ENCODE measurements at regions not wholly inside any gene's neighbourhood (a gene's known extent, or its start where the extent isn't known, plus 50 kb on each side); places are given as distances from the start of the nearest gene placed in this dataset.

DNA sequence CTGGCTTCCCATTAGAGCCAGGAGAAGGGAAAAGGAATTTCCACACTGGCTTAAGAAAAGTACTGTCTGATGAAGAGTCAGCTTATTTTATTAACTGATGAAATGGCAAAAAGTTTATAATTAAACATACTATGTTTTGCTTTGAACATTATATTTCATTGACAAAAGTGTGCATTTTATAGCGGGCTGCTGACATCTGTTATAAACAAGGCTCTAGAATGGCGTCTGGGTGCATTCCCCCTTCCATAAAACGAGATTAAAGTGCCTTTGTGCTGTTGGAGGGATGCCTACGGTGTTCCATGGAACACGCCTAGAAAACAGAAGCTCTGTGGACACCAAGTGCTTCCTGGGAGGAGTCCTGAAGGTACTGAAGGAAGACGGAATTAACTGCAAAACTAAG, 220.2 kb downstream of the SNX10 start:
- Mint-ChIP-seq H3K9me3 (no peaks in the 10 kb centered on the region), H3K36me3 (no peaks in the 10 kb centered on the region), H3K4me3 (no peak overlapping the region), H3K4me1 (no peaks in the 10 kb centered on the region), H3K27ac (no peak overlapping the region), H3K27me3 (peaks cover 12% of the 10 kb centered on the region)

- Mint-ChIP-seq H3K4me1 (no peaks in the 10 kb centered on the region), H3K4me3 (no peak overlapping the region), H3K27me3 (peaks cover 8% of the 10 kb centered on the region)
Observed at GRCh38 chr7:26512737-26513136, 221.1 kb downstream of the SNX10 start.

GRCh38 chr7:26513948-26514347, 222.3 kb downstream of the SNX10 start:
- H3K4me1 Mint-ChIP-seq, result no peaks in the 10 kb centered on the region
- no peak overlapping the region for H3K4me3 Mint-ChIP-seq
- H3K36me3 Mint-ChIP-seq, result no peaks in the 10 kb centered on the region
- H3K27me3 Mint-ChIP-seq, result peaks cover 6% of the 10 kb centered on the region
- H3K9me3 Mint-ChIP-seq, result no peaks in the 10 kb centered on the region
- no peak overlapping the region for H3K27ac Mint-ChIP-seq

More at GRCh38 chr7:26512737-26513136, 221.1 kb downstream of the SNX10 start:
- H3K9me3 Mint-ChIP-seq, result no peaks in the 10 kb centered on the region
- H3K27ac Mint-ChIP-seq, result peak overlapping the region; percentile 75
- no peaks in the 10 kb centered on the region for H3K36me3 Mint-ChIP-seq

DNA sequence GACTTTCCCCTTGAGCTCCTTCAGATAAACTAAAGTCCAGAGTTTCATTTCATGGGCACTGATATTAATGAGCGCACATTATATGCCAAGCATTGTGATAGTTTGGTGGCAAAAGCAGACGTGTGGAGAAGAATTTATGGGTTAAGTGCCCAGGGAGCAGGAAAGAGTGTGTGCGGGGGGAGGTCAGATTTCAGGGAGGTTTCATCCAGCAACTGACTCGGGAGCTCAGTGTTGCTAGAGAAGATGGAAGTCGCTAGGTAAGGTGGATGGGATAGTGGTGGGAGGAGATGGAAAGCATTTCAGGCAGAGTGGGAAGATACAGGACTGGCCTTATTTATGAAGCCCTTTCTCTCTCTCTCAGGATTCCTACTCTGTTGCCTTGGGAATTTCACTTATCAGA, 223.0 kb downstream of the SNX10 start:
- no peaks in the 10 kb centered on the region for H3K9me3 Mint-ChIP-seq
- no peak overlapping the region for H3K27ac Mint-ChIP-seq
- no peak overlapping the region for H3K4me3 Mint-ChIP-seq
- no peaks in the 10 kb centered on the region for H3K4me1 Mint-ChIP-seq
- no peaks in the 10 kb centered on the region for H3K36me3 Mint-ChIP-seq
- H3K27me3 Mint-ChIP-seq, result peaks cover 6% of the 10 kb centered on the region

GRCh38 chr7:26515314-26515842, 223.7 kb downstream of the SNX10 start:
- Mint-ChIP-seq H3K27me3 (peaks cover 3% of the 10 kb centered on the region), H3K27ac (no peak overlapping the region), H3K4me3 (no peak overlapping the region)

GRCh38 chr7:26520483-26520882, 228.8 kb downstream of the SNX10 start:
- H3K27ac Mint-ChIP-seq, result no peak overlapping the region
- H3K4me1 Mint-ChIP-seq, result no peaks in the 10 kb centered on the region
- peaks cover 1% of the 10 kb centered on the region for H3K27me3 Mint-ChIP-seq
- peaks cover 15% of the 10 kb centered on the region for H3K9me3 Mint-ChIP-seq
- H3K36me3 Mint-ChIP-seq, result no peaks in the 10 kb centered on the region
- no peak overlapping the region for H3K4me3 Mint-ChIP-seq

More at GRCh38 chr7:26515314-26515842, 223.7 kb downstream of the SNX10 start:
- no peaks in the 10 kb centered on the region for H3K4me1 Mint-ChIP-seq
- H3K36me3 Mint-ChIP-seq, result no peaks in the 10 kb centered on the region
- no peaks in the 10 kb centered on the region for H3K9me3 Mint-ChIP-seq

GRCh38 chr7:26522633-26523032, 231.0 kb downstream of the SNX10 start:
- H3K27me3 Mint-ChIP-seq, result peaks cover 3% of the 10 kb centered on the region
- H3K36me3 Mint-ChIP-seq, result no peaks in the 10 kb centered on the region
- peaks cover 15% of the 10 kb centered on the region for H3K9me3 Mint-ChIP-seq
- no peak overlapping the region for H3K27ac Mint-ChIP-seq
- H3K4me3 Mint-ChIP-seq, result no peak overlapping the region
- H3K4me1 Mint-ChIP-seq, result no peaks in the 10 kb centered on the region

DNA sequence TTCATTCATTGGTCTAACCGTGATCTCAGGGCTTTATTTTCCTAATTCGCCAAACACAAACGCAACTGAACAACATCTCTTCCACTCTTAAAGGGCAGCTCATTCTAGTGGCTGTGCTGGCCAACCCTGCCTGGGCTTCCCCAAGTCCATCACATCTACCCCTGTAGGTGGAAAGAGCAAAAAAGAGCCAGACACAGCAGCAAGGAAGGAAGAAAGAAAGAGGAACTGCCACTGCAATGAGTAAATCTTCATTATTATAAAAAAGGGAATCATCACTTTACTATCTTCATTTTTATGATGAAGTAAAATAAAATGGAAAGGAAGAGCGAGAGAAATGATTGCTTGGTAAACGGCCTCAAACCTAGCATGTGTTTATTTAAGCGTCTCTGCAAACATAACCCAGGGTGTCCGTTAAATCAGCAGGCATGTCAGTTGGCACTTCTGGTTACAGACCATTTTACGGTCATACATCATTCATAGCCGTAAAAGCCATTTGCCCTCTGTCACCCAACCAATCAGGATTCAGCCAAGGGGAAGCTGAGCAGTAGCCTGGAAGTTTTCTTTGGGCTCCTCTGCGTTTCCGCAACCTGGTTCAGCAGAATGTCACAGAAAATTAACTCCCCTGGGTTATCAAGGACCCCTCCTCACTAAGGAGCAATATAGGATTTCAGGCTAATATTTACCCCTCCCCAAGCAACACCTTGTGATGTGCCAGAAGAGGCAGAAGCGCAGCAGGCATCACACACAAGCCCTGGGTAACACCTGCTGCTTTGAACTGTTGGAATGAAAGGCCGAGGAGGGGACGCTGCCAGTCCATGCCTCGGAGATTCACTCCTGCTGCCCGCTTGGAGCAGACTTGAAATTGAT, 234.0 kb downstream of the SNX10 start:
- H3K9me3 Mint-ChIP-seq, result peaks cover 15% of the 10 kb centered on the region
- H3K27ac Mint-ChIP-seq, result no peak overlapping the region
- no peaks in the 10 kb centered on the region for H3K4me1 Mint-ChIP-seq
- H3K27me3 Mint-ChIP-seq, result peaks cover 9% of the 10 kb centered on the region
- no peak overlapping the region for H3K4me3 Mint-ChIP-seq
- no peaks in the 10 kb centered on the region for H3K36me3 Mint-ChIP-seq

DNA sequence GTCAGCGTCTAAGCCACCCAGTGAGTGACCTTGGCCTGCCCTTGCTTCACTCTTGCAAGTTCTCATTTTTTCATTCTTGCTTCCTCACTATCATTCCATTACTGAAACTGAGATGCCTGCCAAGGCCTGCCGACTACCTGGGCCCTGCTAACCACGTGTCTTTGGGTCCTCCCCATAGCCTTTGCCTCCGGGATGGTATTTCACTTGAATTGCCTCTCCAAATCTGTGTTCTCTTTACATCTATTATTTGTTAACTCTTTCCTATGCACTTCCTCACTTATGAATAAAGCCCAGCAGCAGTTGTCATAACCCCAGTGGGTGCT, 234.6 kb downstream of the SNX10 start:
- Mint-ChIP-seq H3K4me1 (no peaks in the 10 kb centered on the region), H3K4me3 (no peak overlapping the region), H3K36me3 (no peaks in the 10 kb centered on the region), H3K27me3 (peaks cover 8% of the 10 kb centered on the region), H3K27ac (no peak overlapping the region), H3K9me3 (peaks cover 15% of the 10 kb centered on the region)

DNA sequence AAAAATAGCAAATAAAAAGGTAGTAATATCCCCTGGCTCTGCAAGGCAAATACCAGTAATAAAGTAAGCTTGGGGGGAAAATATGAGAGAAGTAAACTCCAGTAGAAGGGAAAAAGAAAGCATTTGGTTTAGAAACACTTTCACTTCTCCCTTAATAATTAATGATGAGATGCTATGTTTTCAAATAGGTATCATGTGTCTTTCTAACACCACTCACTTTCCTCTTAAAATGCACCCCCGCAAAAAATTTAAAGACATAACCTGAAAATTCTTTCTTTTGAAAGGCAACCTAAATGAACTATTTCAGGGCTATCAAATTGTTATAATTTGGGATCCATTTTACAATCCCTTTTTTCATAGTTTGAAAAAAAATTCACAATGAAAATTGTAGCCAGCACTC, 240.3 kb downstream of the SNX10 start:
- no peaks in the 10 kb centered on the region for H3K9me3 Mint-ChIP-seq
- no peak overlapping the region for H3K27ac Mint-ChIP-seq
- H3K4me3 Mint-ChIP-seq, result no peak overlapping the region
- H3K36me3 Mint-ChIP-seq, result no peaks in the 10 kb centered on the region
- peaks cover 23% of the 10 kb centered on the region for H3K27me3 Mint-ChIP-seq
- H3K4me1 Mint-ChIP-seq, result no peaks in the 10 kb centered on the region

GRCh38 chr7:26532471-26532870, 240.8 kb downstream of the SNX10 start:
- no peaks in the 10 kb centered on the region for H3K4me1 Mint-ChIP-seq
- no peak overlapping the region for H3K27ac Mint-ChIP-seq
- no peak overlapping the region for H3K4me3 Mint-ChIP-seq
- peaks cover 27% of the 10 kb centered on the region for H3K27me3 Mint-ChIP-seq
- H3K36me3 Mint-ChIP-seq, result no peaks in the 10 kb centered on the region
- H3K9me3 Mint-ChIP-seq, result no peaks in the 10 kb centered on the region

DNA sequence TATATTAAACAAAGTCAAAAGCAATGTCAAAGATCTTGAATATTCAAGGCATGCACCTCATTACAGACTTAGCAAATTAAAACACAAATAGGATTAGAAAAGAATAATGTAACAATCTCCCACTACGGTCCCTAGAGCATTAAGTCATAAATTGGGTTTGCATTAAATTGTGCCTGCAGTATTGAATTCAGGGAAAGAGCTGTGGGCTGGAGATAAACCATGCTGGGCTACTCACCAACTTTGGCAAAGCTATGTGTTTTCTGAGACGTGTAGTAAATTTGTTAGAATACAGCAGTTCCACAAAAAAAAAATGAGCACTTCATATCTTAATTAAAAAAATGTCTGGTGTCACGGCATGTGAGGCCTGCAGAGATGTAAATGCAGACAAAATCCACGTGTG, 241.6 kb downstream of the SNX10 start:
- Mint-ChIP-seq H3K27ac (no peak overlapping the region), H3K9me3 (no peaks in the 10 kb centered on the region), H3K4me3 (no peak overlapping the region), H3K36me3 (no peaks in the 10 kb centered on the region), H3K27me3 (peaks cover 31% of the 10 kb centered on the region), H3K4me1 (no peaks in the 10 kb centered on the region)

DNA sequence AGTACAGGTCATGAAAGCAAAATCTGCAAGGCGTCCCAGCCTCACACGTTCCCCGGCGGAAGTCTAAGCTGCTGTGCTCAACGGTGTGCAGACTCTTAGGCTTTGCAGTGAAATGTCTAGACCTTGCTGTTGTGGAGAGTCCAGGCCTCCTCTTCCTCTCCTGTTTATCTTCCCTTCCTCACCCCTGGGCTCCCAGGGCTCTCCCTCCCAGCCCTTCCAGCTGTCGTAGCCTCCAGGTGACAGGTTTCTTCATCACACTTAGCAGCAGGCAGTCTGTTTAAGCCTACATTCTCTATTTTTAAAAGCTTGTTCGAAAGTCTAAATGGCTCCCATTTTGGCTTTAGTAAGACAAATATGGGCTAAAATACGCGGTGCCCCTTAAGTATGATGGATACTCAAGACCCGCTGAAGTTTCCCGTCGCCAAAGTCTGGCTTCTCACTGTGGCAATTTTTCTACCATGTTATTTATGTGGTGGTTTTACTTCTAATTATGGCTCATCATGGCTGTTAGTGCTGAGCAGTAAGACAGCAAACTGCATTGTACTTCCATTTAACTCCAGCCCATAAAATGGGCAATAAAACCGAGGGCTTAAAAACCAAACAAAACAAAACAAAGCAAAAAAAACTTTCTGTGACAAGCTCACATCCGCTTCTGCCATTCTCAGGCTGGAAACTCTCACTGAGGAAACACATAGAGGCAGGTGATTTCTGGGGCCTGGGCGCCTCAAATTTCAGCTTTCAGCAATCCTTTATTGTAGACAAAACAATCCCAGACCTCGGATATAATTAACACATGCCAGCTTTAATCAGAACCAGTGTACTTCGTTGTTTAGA, 243.2 kb downstream of the SNX10 start:
- no peaks in the 10 kb centered on the region for H3K36me3 Mint-ChIP-seq
- no peaks in the 10 kb centered on the region for H3K4me1 Mint-ChIP-seq
- H3K9me3 Mint-ChIP-seq, result no peaks in the 10 kb centered on the region
- H3K27me3 Mint-ChIP-seq, result peaks cover 35% of the 10 kb centered on the region
- no peak overlapping the region for H3K4me3 Mint-ChIP-seq
- no peak overlapping the region for H3K27ac Mint-ChIP-seq

DNA sequence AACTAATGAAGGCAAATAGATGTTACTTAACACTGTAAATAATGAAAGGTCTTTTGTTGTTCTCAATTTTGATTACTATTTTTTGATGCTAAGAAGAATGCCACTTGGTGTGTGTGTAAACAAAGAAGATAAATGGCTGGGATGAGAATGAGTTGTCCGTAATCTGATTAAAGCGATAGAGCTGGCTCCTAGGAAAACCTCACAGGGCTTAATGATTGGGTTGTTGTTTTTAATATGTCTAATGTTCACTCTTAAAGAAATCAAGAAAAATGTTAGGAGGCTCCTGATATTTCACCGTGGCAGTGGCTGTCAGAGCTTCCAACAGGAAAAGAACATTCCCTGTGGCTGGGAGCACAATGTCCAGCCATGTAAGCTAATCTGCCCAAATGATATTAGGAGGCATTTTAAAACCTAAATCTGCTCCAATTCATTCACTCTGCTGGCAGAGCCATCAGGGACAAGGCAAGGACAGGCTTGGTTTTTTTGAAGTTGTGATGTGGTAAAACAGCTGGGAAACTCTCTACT, 243.9 kb downstream of the SNX10 start:
- no peak overlapping the region for H3K27ac Mint-ChIP-seq
- H3K9me3 Mint-ChIP-seq, result no peaks in the 10 kb centered on the region
- H3K36me3 Mint-ChIP-seq, result no peaks in the 10 kb centered on the region
- no peaks in the 10 kb centered on the region for H3K4me1 Mint-ChIP-seq
- no peak overlapping the region for H3K4me3 Mint-ChIP-seq
- H3K27me3 Mint-ChIP-seq, result peaks cover 38% of the 10 kb centered on the region

GRCh38 chr7:26538216-26538615, 246.6 kb downstream of the SNX10 start:
- Mint-ChIP-seq H3K4me3 (no peak overlapping the region), H3K9me3 (no peaks in the 10 kb centered on the region), H3K4me1 (no peaks in the 10 kb centered on the region), H3K27me3 (peaks cover 39% of the 10 kb centered on the region), H3K36me3 (no peaks in the 10 kb centered on the region), H3K27ac (no peak overlapping the region)

DNA sequence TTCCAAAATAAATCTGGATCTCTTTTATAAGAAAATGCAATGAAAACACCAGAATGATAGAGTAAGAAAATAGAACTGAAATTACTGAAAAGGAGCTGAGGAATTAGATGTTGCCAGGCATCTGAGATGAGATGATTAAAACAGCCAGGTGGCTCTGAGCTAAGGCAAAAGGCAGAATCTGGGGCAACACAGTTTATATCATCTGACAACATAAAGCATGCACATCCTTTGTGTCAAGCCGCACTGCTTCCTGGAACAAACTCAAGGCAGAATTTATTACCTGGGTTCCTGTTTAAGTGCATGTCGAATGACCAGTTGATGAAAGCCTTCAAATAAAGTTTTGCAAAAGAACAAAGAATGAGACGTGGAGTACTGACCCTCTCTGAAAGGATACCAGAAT, 247.0 kb downstream of the SNX10 start:
- Mint-ChIP-seq H3K4me1 (no peaks in the 10 kb centered on the region), H3K27ac (no peak overlapping the region), H3K9me3 (no peaks in the 10 kb centered on the region), H3K27me3 (peaks cover 41% of the 10 kb centered on the region), H3K4me3 (no peak overlapping the region), H3K36me3 (no peaks in the 10 kb centered on the region)
